ENCODE measurements at regions not wholly inside any gene's neighbourhood (a gene's known extent, or its start where the extent isn't known, plus 50 kb on each side); places are given as distances from the start of the nearest gene placed in this dataset.
"Not testable (repeated sequence)": the region's sequence is repeated elsewhere in the genome, so short reads cannot be mapped to it uniquely, and the experiment has no call there.

GRCh38 chr2:13522096-13522495 is 805.4 kb downstream of the TRIB2 start:
- Mint-ChIP-seq H3K36me3 (ENCODE audit: low read depth) (no peaks in the 10 kb centered on the region), H3K4me1 (no peaks in the 10 kb centered on the region), H3K27ac (no peak overlapping the region), H3K9me3 (no peaks in the 10 kb centered on the region), H3K27me3 (no peaks in the 10 kb centered on the region), H3K4me3 (no peak overlapping the region)
- ATAC-seq (replicated peaks), result no peak

DNA sequence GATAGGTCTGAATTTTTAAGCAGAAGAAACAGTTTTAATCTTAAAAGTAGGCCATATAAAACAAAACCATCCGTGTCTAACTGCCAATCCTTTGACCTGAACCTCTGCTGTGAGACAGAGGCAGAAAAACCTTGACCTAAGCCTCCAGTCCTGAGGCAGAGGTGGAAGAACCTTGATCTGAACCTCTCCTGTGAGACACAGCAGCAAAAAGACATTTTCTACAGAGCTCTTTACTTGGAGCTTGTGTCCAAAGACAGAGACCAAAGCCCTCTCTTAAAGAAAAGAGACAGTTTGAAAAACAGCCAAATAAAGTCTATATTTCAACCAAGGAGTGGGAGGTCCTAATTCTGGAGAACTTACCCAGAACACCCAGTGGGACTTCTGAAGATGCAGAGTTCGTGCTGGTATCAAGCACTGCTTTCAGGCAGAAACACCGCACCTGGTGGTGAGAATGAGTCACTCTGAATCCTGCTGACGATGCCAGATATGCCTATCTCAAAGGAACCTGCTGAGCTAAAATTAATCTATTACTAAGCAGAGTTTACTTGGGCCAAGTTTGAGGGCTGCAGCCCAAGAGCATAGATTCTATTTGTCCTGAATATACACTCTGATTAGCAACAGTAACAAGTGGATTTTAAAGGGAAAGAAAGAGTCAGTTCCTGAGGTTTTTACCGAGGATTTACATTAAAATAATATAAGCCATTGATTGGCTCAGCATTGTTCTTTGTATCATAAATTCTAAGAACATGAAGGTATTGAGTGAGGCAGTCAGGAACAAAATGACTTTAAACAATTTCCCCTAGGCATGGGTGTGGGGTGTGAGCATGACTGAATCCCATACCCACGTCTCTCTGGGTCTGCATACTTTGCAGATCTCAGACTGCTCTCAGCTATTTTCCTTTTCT is 806.4 kb downstream of the TRIB2 start:
- ATAC-seq (replicated peaks), result peak; percentile 23
- Mint-ChIP-seq H3K4me3 (no peak overlapping the region), H3K36me3 (ENCODE audit: low read depth) (no peaks in the 10 kb centered on the region), H3K9me3 (no peaks in the 10 kb centered on the region), H3K27me3 (no peaks in the 10 kb centered on the region), H3K4me1 (no peaks in the 10 kb centered on the region), H3K27ac (no peak overlapping the region)

DNA sequence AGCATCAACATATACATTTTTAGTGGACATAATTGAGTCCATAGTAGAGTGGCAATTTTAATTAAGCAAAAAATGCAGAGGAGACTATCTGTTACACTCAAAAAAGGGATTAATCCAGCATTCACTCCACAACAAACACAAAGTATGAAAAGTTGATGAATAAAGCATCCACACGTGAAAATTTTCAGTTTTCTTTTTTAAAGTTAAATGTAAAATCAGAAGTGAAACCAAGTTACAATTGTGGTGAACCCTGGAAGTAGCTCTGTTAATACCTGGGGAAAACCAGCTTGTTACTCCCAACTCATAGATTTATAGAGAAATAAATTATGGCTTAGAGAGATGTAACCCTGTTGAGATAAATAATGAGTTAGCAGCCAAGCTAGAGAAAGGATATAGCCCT is 807.8 kb downstream of the TRIB2 start:
- Mint-ChIP-seq H3K9me3 (no peaks in the 10 kb centered on the region), H3K27ac (no peak overlapping the region), H3K36me3 (ENCODE audit: low read depth) (no peaks in the 10 kb centered on the region), H3K27me3 (no peaks in the 10 kb centered on the region), H3K4me3 (no peak overlapping the region), H3K4me1 (no peaks in the 10 kb centered on the region)
- no peak for ATAC-seq (replicated peaks)

DNA sequence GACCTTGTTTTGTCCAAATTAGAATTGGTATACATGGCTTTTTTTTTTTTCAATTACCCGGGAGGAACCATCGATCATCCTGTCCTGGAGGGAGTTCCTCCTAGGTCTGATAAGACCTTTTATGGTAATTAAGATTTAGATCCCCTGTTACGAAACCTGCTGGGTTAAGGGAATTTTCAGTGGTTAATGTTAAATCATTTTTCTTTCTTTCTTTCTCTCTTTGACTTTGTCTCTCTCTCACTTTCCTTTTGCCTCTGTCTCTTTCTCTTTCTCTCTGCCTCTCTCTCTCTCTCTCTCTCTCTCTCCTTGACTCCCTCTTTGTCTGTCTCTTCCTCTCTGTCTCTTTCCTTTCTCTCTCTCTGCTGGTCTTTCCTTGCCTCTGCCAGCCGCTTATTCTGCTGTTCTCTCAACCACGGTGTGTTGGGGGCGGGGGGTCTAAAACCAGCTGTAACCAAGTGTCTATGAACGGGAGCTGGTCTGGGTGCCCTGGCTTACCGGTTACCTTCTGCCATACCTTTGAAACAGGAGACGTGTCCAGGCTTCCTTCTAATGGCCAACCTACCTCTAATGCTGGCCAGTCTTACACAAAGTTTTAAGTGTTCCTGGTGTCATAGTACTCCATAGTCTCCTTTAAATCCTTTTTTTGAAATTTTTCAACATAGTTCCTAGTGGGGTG is 815.1 kb downstream of the TRIB2 start:
- H3K36me3 Mint-ChIP-seq (ENCODE audit: low read depth); H3K4me1 Mint-ChIP-seq; H3K27me3 Mint-ChIP-seq; H3K27ac Mint-ChIP-seq; ATAC-seq (replicated peaks); H3K4me3 Mint-ChIP-seq; H3K9me3 Mint-ChIP-seq: not testable (repeated sequence)

- not testable (repeated sequence) for H3K4me1 Mint-ChIP-seq; H3K4me3 Mint-ChIP-seq; H3K27ac Mint-ChIP-seq; H3K9me3 Mint-ChIP-seq; ATAC-seq (replicated peaks); H3K36me3 Mint-ChIP-seq (ENCODE audit: low read depth); H3K27me3 Mint-ChIP-seq
Observed at GRCh38 chr2:13532781-13533523, 816.2 kb downstream of the TRIB2 start.

DNA sequence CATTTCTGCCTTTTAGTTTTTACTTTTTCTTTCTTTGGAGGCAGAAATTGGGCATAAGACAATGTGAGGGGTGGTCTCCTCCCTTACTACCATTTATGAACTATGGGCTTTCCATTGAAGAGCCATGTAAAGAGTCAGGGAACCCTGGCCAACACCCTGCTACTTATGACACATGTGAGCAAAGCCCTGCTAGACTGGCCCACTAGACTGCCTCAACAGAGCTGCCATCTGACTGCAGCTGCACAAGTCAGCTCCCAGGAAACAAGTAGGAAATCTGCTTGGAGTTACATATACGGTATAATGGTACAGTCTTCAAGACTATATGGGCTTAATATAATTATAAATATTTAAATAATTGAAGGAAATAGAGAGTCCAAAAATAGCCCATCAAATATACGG is 816.8 kb downstream of the TRIB2 start:
- no peaks in the 10 kb centered on the region for H3K27me3 Mint-ChIP-seq
- no peak for ATAC-seq (replicated peaks)
- no peaks in the 10 kb centered on the region for H3K4me1 Mint-ChIP-seq
- H3K9me3 Mint-ChIP-seq, result peaks cover 5% of the 10 kb centered on the region
- no peak overlapping the region for H3K4me3 Mint-ChIP-seq
- H3K27ac Mint-ChIP-seq, result no peak overlapping the region
- H3K36me3 Mint-ChIP-seq (ENCODE audit: low read depth), result no peaks in the 10 kb centered on the region

- ATAC-seq (replicated peaks), result no peak
Observed at GRCh38 chr2:13536941-13537340, 820.2 kb downstream of the TRIB2 start.

GRCh38 chr2:13537771-13538349 is 821.1 kb downstream of the TRIB2 start:
- H3K27ac Mint-ChIP-seq, result no peak overlapping the region
- no peak for ATAC-seq (replicated peaks)
- no peak overlapping the region for H3K4me3 Mint-ChIP-seq
- no peaks in the 10 kb centered on the region for H3K36me3 Mint-ChIP-seq (ENCODE audit: low read depth)
- H3K9me3 Mint-ChIP-seq, result no peaks in the 10 kb centered on the region
- no peaks in the 10 kb centered on the region for H3K4me1 Mint-ChIP-seq
- no peaks in the 10 kb centered on the region for H3K27me3 Mint-ChIP-seq

More at GRCh38 chr2:13536941-13537340, 820.2 kb downstream of the TRIB2 start:
- H3K9me3 Mint-ChIP-seq, result peaks cover 5% of the 10 kb centered on the region
- no peaks in the 10 kb centered on the region for H3K4me1 Mint-ChIP-seq
- H3K27ac Mint-ChIP-seq, result no peak overlapping the region
- H3K4me3 Mint-ChIP-seq, result no peak overlapping the region
- no peaks in the 10 kb centered on the region for H3K27me3 Mint-ChIP-seq
- no peaks in the 10 kb centered on the region for H3K36me3 Mint-ChIP-seq (ENCODE audit: low read depth)

- Mint-ChIP-seq H3K4me3 (no peak overlapping the region), H3K36me3 (ENCODE audit: low read depth) (no peaks in the 10 kb centered on the region), H3K27ac (no peak overlapping the region), H3K27me3 (no peaks in the 10 kb centered on the region), H3K4me1 (no peaks in the 10 kb centered on the region), H3K9me3 (no peaks in the 10 kb centered on the region)
- ATAC-seq (replicated peaks), result no peak
Observed at GRCh38 chr2:13539296-13539695, 822.6 kb downstream of the TRIB2 start.

DNA sequence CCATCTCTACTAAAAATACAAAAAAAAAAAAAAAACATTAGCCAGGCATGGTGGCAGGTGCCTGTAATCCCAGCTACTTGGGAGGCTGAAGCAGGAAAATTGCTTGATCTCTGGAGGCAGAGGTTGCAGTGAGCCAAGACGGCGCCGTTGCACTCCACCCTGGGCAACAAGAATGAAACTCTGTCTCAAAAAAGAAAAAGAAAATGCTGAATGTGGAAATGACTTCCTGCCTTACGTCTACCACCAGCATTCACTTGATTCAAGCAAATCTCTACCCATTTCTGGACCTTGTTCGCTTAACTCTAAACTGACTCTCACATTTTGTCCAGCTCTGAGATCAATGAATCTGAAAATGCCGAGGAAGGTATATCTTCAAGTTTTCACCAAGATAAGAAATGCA is 825.3 kb downstream of the TRIB2 start:
- H3K27me3 Mint-ChIP-seq, result no peaks in the 10 kb centered on the region
- no peaks in the 10 kb centered on the region for H3K4me1 Mint-ChIP-seq
- H3K36me3 Mint-ChIP-seq (ENCODE audit: low read depth), result no peaks in the 10 kb centered on the region
- H3K4me3 Mint-ChIP-seq, result no peak overlapping the region
- no peaks in the 10 kb centered on the region for H3K9me3 Mint-ChIP-seq
- H3K27ac Mint-ChIP-seq, result no peak overlapping the region
- ATAC-seq (replicated peaks), result no peak

GRCh38 chr2:13542642-13543041 is 825.9 kb downstream of the TRIB2 start:
- no peaks in the 10 kb centered on the region for H3K9me3 Mint-ChIP-seq
- ATAC-seq (replicated peaks), result no peak
- H3K36me3 Mint-ChIP-seq (ENCODE audit: low read depth), result no peaks in the 10 kb centered on the region
- H3K4me1 Mint-ChIP-seq, result no peaks in the 10 kb centered on the region
- no peaks in the 10 kb centered on the region for H3K27me3 Mint-ChIP-seq
- no peak overlapping the region for H3K4me3 Mint-ChIP-seq
- no peak overlapping the region for H3K27ac Mint-ChIP-seq

GRCh38 chr2:13543550-13543949 is 826.8 kb downstream of the TRIB2 start:
- no peaks in the 10 kb centered on the region for H3K36me3 Mint-ChIP-seq (ENCODE audit: low read depth)
- H3K4me3 Mint-ChIP-seq, result no peak overlapping the region
- ATAC-seq (replicated peaks), result no peak
- no peaks in the 10 kb centered on the region for H3K9me3 Mint-ChIP-seq
- no peaks in the 10 kb centered on the region for H3K27me3 Mint-ChIP-seq
- no peaks in the 10 kb centered on the region for H3K4me1 Mint-ChIP-seq
- no peak overlapping the region for H3K27ac Mint-ChIP-seq

DNA sequence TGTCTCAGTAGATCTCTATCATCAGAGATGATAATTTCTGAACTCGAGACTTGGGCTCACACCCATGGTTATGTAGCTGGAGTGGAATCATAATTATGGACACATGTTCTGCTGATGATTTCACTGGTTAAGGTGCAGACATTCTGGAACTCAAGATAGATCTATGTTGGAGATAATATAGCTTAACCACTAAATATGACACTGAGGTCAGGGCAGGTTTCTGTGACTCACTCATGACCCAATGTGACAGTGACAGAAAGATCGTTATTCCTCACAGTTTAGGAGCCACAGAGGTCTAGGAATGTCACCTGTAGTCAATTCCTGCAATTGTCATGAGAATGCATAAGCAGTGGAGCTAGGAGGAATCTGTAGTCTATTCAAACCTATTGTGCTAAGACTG is 828.6 kb downstream of the TRIB2 start:
- Mint-ChIP-seq H3K27ac (no peak overlapping the region), H3K36me3 (ENCODE audit: low read depth) (no peaks in the 10 kb centered on the region), H3K27me3 (no peaks in the 10 kb centered on the region), H3K4me3 (no peak overlapping the region), H3K9me3 (no peaks in the 10 kb centered on the region), H3K4me1 (no peaks in the 10 kb centered on the region)
- ATAC-seq (replicated peaks), result no peak

DNA sequence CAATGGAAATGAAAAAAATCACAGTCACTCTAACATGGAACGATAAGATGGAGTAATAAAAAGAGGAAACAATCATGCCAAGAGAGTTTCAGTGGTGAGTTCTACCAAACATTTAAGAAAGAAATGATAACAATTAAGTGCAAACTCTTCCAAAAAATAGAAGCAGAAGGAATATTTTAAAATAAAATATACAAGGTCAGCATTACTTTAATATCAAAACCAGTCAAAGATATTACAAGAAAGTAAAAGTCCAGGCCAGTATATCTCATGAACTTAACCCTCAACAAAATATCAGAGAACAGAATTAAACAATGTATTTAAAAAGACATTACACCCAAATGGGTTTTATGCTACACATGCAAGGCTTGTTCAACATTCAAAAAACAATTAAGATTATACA is 829.4 kb downstream of the TRIB2 start:
- no peak for ATAC-seq (replicated peaks)
- Mint-ChIP-seq H3K27me3 (no peaks in the 10 kb centered on the region), H3K27ac (no peak overlapping the region), H3K9me3 (no peaks in the 10 kb centered on the region), H3K4me1 (no peaks in the 10 kb centered on the region), H3K4me3 (no peak overlapping the region), H3K36me3 (ENCODE audit: low read depth) (no peaks in the 10 kb centered on the region)

Measured in activated T-helper 17 cell treated with anti-CD3 and anti-CD28 coated beads, Interleukin-2, amount 50 U/mL, for 72 hours (primary cell).